ENCODE measurements at regions not wholly inside any gene's neighbourhood (a gene's known extent, or its start where the extent isn't known, plus 50 kb on each side); places are given as distances from the start of the nearest gene placed in this dataset.
A peak's percentile ranks its signal among the peaks of the same experiment; 100 is the strongest.
"Not testable (repeated sequence)": the region's sequence is repeated elsewhere in the genome, so short reads cannot be mapped to it uniquely, and the experiment has no call there.

GRCh38 chr6:68144667-68145066, 490.4 kb upstream of the ADGRB3 start:
- DNase-seq (ENCODE audit: low read depth), result no peak

DNA sequence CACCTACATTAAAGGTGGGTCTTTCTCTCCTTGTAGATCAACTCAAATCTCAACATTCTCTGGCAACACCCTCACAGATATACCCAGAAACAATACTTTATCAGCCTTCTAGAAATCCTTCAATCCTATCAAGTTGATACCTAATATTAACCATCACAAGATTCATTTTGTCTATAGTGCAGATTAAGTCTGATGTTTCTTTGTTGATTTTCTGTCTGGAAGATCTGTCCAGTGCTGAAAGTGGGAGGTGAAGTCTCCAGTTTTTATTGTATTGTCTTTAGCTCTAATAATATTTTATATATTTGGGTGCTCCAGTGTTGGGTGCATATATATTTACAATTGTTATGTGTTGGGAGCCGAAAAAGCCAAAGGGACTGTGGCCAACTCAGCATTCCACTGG, 493.9 kb upstream of the ADGRB3 start:
- no peak for DNase-seq (ENCODE audit: low read depth)

DNA sequence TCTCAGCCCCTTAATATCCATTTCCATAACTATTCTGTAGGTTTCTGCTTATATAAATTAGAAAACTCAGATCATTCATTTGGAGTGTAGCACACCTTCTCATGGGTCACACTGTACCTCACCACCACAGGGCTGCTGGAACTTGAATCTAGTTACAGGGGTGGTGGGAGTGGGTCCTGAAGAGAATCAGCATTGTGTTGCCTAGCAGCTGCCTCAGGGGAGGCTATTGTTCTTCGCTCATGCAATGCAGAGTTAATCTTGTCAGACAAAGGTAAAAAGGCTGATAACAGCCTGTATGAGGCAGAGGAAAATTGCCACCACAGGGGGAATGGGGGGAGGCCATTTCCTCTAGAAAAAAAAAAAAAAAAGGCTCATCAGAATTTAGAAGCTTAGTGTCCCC, 496.0 kb upstream of the ADGRB3 start:
- no peak for DNase-seq (ENCODE audit: low read depth)

DNA sequence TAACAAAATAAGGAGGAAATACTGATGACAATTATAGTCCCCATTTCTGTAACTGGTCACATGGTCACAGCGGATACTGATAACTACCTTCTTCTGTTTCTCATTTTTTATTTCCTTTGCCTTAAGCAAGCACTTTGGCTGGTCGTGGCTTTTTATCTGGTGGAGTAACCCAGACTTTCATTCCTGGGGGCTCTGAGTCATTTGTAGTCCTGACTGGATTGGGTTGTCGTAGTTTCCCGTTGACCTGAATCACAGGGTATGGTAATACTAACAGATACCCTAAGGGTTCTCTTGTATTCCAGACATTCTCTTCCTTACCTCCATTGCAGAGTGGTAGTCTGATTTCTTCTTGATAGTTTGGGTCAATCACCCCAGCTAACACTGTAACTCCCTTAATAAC, 500.3 kb upstream of the ADGRB3 start:
- no peak for DNase-seq (ENCODE audit: low read depth)

DNA sequence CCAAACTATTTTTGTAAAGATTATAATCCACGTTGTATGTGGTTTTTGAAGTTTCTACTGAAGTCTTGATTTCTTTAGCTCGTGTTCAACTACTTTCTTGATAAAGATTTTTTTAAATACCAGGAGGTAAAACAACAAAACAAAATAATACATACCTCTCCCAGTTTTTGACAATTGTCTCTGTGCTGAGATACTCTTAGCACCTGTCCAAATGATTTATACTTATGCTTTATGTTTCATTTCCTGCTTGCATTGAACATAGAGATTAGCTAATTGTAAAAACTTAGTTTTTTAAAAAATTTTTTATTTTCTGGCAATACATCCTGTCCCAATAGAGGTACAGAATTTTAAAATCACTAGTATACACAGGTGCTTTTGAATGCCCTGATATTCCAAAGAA, 506.9 kb upstream of the ADGRB3 start:
- DNase-seq (ENCODE audit: low read depth), result no peak

DNA sequence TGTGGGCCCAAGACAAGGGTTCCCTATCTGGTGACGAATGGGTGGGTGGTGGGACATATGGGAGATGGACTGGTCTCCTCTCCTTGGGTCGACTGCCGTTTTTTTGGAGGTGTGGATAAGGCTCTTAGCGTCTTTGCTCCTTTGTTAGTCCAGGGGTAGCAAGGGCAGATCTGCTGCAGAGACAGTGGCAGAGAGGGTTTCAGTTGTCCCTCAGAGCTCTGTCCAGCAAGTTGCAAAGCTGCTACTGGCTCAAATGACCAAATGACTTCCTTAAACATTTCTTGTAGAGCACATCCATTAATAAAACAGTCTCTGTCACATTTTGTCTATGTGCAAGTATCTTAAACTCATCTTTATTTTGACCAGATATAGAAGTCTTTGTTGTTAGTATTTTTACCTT, 508.0 kb upstream of the ADGRB3 start:
- DNase-seq (ENCODE audit: low read depth), result no peak

GRCh38 chr6:68126089-68126749, 508.9 kb upstream of the ADGRB3 start:
- DNase-seq (ENCODE audit: low read depth), result no peak

GRCh38 chr6:68122975-68123374, 512.1 kb upstream of the ADGRB3 start:
- DNase-seq (ENCODE audit: low read depth), result not testable (repeated sequence)

DNA sequence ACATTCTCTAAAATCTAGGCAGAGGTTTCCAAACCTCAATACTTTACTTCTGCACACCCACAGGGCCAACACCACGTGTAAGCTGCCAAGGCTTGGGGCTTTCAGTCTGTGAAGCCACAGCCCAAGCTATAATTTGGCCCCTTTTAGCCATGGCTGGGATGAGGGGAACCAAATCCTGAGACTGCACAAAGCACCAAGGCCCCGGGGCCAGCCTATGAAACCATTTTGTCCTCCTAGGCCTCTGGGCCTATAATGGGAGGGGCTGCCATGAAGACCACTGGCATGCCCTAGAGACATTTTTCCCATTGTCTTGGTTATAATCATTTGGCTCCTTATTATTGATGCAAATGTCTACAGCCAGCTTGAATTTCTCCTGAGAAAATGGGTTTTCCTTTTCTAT, 513.0 kb upstream of the ADGRB3 start:
- DNase-seq (ENCODE audit: low read depth), result no peak

DNA sequence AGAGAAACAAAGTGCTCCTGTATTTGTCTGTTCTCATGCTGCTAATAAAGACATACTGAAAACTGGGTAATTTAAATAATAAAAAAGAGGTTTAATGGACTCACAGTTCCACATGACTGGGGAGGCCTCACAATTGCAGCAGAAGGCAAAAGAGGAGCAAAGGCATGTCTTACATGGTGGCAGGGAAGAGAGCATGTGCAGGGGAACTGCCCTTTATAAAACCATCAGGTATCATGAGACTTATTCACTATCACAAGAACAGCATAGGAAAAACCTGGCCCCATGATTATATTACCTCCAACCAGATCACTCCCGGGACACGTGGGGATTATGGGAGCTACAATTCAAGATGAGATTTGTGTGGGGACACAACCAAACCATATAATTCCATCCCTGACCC, 514.1 kb upstream of the ADGRB3 start:
- not testable (repeated sequence) for DNase-seq (ENCODE audit: low read depth)

DNA sequence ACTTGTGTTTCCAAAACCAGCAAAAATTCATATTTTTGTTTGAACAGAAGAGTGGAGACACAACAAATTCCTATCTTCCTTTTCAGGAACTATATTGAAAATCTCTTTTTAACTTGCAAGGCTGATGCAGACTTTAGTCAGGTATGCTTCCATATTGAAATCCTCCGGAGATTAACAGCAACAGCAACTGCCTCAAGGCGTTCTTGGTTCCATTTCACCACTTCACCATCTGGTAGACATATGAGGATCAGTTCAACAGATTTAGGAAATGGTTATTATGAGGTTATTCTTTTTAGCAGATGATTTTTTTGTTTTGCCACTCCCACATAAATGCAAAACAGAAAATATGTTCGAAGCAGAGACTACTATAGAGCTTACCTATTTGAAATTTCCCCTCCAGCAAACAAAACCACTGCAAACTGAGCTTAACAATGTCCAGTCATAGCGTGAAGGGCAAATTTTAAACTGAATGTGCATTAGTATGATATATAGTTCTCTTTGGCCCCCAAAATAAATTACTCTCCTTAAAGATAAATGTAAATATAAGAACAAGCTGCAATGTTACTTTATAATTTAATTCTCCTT, 520.5 kb upstream of the ADGRB3 start:
- DNase-seq (ENCODE audit: low read depth), result peak; percentile 40

GRCh38 chr6:68108233-68108835, 526.7 kb upstream of the ADGRB3 start:
- no peak for DNase-seq (ENCODE audit: low read depth)

DNA sequence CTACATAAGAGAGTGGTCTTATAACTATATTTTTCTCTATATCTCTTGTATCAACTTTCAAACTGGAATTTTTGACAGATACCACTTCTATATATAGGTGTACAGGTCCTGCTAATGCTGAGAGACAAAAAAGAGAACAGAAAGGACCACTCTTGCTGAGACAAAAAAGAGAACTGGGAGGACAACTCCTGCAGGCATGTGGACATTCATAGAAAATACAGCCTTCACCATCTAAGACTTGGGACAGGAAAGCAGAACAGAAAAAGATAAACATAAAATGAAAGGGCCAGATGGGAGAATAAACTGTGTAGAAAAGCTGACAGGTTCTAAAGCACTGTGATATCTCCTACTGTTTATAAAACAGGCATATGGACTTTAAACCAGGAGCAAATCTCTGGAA, 541.0 kb upstream of the ADGRB3 start:
- no peak for DNase-seq (ENCODE audit: low read depth)

DNA sequence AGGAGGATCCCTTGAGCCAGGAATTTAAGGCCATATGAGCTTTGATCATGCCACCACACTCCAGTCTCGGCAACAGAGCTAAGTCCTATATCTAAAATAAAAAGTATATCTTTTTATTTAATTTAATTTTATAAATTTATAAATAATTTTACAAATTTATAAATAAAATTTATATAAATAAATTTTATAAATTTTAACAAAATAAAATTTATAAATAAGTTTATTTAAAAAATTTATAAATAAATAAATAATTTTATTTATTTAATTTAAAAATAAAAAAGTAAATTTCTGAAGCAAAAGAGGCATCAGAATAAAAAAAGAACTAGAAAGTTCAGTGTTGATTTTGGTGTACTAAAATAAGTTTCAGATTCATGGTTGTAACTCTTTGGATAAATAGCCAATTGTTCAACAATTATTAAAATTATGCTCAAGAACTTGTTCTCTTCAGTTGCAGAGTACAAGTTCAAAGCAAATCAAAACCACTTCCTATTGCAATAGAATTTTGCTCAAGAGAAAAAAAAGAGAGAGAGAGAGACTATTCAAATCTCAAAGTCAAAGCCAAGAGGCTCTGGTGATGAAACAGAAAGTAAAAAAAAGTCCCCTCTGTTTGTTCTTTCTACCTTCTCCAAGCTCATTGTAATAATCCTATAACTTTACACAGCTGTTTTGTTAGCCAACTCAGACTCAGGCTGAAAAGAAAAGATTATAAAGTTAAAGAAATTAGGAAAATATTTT, 547.5 kb upstream of the ADGRB3 start:
- DNase-seq (ENCODE audit: low read depth), result peak; percentile 20

GRCh38 chr6:68086199-68086598, 548.9 kb upstream of the ADGRB3 start:
- DNase-seq (ENCODE audit: low read depth), result no peak

DNA sequence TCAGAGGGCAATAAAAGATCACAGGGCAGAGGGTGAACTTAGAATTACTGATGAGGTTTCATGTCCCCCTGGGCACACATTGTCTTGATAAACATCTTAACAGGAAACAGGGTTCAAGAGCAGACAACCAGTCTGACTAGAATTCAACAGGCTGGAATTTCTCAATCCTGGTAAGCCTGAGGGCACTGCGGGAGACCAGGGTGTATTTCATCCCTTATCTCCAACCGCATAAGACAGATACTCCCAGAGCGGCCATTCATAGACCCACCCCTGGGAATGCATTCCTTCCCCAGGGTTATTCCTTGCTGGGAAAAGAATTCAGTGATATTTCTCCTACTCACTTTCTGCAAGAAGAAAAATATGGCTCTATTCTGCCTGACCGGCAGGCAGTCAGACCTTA, 549.5 kb upstream of the ADGRB3 start:
- not testable (repeated sequence) for DNase-seq (ENCODE audit: low read depth)

GRCh38 chr6:68082086-68082485, 553.0 kb upstream of the ADGRB3 start:
- no peak for DNase-seq (ENCODE audit: low read depth)

DNA sequence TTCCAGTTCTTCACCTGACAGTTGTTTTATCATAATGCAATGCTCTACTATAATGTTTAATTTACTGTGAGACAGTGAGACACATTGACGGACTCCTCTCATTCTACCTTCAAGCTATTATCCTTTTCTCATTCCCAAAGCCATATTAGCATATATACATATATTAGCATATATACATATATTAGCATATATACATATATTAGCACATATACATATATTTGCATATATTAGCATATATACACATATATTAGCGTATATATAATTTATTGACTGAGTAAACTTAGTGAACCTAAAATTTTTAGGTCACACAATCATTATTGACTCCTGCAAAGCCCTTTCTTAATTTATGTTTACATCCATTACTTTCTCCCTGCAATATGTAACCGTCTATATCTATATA, 555.0 kb upstream of the ADGRB3 start:
- no peak for DNase-seq (ENCODE audit: low read depth)

DNA sequence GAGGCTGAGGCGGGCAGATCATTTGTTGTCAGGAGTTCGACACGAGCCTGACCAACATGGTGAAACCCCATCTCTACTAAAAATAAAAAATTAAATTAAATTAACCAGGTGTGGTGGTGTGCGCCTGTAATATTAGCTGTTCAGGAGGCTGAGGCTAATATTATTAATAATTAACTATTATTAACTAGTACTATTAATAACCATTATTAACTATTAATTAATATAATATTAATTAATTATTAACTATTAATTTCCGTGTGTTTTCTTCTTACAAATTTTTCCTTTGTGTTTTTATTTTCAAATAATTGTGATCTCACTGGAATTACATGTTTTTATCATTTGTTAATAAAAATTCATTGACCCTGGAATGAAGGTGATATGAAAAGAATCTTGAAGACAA, 557.4 kb upstream of the ADGRB3 start:
- no peak for DNase-seq (ENCODE audit: low read depth)

DNA sequence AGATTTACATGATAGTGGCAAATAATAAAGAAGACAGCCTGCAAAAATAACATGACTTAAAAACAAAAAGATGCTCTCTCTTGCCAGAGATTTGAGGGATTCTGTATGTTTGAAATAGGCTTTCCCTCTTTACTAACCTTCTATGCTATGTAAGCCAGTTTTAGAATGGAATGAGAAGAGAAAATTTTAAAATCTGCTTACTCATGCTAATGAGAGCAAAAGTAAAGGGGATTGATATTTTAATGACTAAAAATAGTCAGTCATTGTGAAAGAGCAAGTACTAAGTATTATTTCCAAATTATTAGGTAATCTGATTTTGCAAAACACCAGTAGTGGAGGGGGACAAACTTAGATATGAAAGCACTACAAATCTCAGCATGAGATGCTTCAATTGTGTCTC, 563.3 kb upstream of the ADGRB3 start:
- DNase-seq (ENCODE audit: low read depth), result no peak

DNA sequence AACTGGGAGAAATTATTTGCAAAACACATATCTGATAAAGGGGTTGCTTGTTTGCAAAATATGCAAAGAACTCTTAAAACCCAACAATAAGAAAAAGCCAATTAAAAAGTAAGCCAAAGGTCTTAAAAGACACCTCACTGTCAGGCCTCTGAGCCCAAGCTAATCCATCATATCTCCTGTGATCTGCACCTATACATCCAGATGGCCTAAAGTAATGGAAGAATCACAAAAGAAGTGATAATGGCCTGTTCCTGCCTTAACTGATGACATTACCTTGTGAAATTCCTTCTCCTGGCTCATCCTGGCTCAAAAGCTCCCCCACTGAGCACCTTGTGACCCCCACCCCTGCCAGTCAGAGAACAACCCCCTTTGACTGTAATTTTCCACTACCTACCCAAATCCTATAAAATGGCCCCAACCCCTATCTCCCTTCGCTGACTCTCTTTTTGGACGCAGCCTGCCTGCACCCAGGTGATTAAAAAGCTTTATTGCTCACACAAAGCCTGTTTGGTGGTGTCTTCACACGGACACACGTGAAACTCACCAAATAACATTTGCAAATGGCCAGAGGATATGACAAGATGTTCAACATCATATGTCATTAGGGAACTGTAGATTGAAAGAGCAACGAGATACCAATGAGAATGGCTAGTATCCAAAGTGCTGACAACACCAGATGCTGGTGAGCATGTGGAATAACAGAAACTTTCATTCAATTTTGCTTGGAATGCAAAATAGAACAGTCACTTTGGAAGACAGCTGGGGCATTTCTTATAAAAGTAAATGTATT, 565.0 kb upstream of the ADGRB3 start:
- no peak for DNase-seq (ENCODE audit: low read depth)

DNA sequence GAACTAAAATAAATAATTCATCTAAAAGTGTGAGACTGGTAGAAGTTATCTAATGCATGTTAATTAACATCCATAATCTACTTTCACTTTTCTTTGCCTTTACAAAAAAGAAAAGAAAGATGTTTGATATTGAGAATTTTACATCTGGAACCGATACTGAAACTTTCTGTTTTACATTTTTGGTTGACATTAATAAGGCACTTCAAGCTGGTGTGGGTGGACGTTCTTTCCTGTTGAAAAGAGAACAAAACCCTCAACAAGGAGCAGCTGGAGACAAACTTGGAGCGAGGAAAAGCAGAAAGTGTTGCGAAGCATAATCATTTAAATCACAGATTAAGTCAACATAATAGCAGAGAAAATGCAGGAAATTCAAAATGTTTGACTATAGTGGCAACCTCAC, 575.2 kb upstream of the ADGRB3 start:
- DNase-seq (ENCODE audit: low read depth), result no peak

All from fibroblast of the conjunctiva (primary cell).